Stomach (tissue), 8 donors: ENCODE measurements at regions not wholly inside any gene's neighbourhood (a gene's known extent, or its start where the extent isn't known, plus 50 kb on each side); places are given as distances from the start of the nearest gene placed in this dataset.

ENCODE experiments used
- DNase-seq, 2 donors: peaks; one replicate each; pipeline versions ENCODE4 v3.0.0 to v3.0.0-alpha.2; 2013 to 2019
- H3K27ac ChIP-seq, 5 donors: fragments of 200-600 bp in 4 of 5; sonication (generic) in 4 of 5; one replicate each; pipeline ENCODE4 v1.5.1; 2013 to 2019; ENCODE audit warnings: mild to moderate bottlenecking in 1 of 5, moderate library complexity in 1 of 5
- H3K27me3 ChIP-seq, 3 donors: fragments of 200-600 bp; sonication (generic); one replicate each; pipeline ENCODE4 v1.5.1; 2017 to 2019; ENCODE audit warnings: mixed run types in 1 of 3
- H3K36me3 ChIP-seq, 4 donors: fragments of 200-600 bp; sonication (generic); 1 replicate in 3 of 4; 2 replicates in 1 of 4; pipeline ENCODE4 v1.5.1; 2016 to 2019
- H3K4me1 ChIP-seq, 4 donors: fragments of 200-600 bp; sonication (generic); one replicate each; pipeline ENCODE4 v1.5.1; 2016 to 2019
- H3K4me3 ChIP-seq, 4 donors: fragments of 200-600 bp; sonication (generic) in 3 of 4; one replicate each; pipeline ENCODE4 v1.5.1; 2016 to 2019; ENCODE audit warnings: mild to moderate bottlenecking in 1 of 4
- H3K9me3 ChIP-seq, 4 donors: fragments of 200-600 bp; sonication (generic); one replicate each; pipeline ENCODE4 v1.5.1; 2016 to 2019
- CTCF ChIP-seq, 7 experiments: fragments of 450-650 bp in 4 of 7; fragments of 200-600 bp in 3 of 7; sonication (generic) in 3 of 7; IDR thresholded peaks; one replicate each; pipeline ENCODE4 v1.5.1; 2016 to 2019; ENCODE audit warnings: antibody characterized with exemption in 7 of 7, control low read depth in 2 of 7, mild to moderate bottlenecking in 1 of 7
- EP300 ChIP-seq: sonication (generic); formaldehyde crosslinking; IDR thresholded peaks from one replicate; pipeline ENCODE4 v1.6.1; 2017; ENCODE audit warnings: antibody characterized with exemption
- POLR2A ChIP-seq, 4 donors: fragments of 450-650 bp; IDR thresholded peaks; one replicate each; pipeline ENCODE4 v1.6.1; 2016; ENCODE audit warnings: antibody characterized with exemption in 4 of 4, control low read depth in 2 of 4, mild to moderate bottlenecking in 1 of 4, moderate library complexity in 1 of 4
- POLR2AphosphoS5 ChIP-seq, 3 donors: sonication (generic); formaldehyde crosslinking; IDR thresholded peaks; one replicate each; pipeline ENCODE4 v1.6.1; 2016; ENCODE audit warnings: antibody characterized with exemption in 3 of 3
- WGBS, 5 donors: extraction: QIAGEN DNeasy Blood & Tissue Kit in 3 of 5; methylation state at CpG; one replicate each; pipeline versions ENCODE4 v1.1.5 to v1.1.7; 2013 to 2018; 5-methylcytosine and 5-hydroxymethylcytosine counted together
- intact Hi-C: fragments of 100-400 bp; cut with DNase I; formaldehyde crosslinking; loops from one replicate; pipeline ENCODE4 v1.15.1; 2023; ENCODE audit warnings: low total_unique reads
- donor health status: healthy with polysubstance abuse.
- donor health status: Bipolar disorder and iron deficiency.
- donor health status: healthy.

DNA sequence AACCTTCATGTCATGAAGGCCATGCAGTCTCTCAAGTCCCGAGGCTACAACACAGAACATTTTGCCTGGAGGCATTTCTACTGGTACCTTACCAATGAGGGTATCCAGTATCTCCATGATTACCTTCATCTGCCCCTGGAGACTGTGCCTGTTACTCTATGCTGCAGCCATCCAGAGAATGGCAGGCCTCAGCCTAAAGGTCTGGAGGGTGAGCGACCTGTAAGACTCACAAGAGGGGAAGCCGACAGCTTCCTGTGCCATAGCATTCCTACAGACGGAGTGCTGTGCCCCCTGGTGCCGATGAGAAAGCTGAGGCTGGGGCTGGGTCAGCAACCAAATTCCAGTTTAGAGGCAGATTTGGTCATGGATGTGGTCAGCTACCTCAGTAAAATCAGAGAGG, 51.3 kb upstream of the CADPS start:
- WGBS, 5 donors: 37 to 58% (median 41%) methylated on average over 5 of the region's 5 CpGs
- DNase-seq: no peak
- Histone ChIP-seq H3K4me1 (no peaks in the 10 kb centered on the region), H3K9me3 (no peaks in the 10 kb centered on the region), H3K36me3 (no peaks in the 10 kb centered on the region), H3K27me3 (peaks cover 0 to 4% (median 0%) of the 10 kb centered on the region in 3 donors), H3K4me3 (no peak overlapping the region), H3K27ac (no peak overlapping the region)
- intact Hi-C loops: no loop called here
- no peak for TF ChIP-seq POLR2AphosphoS5 (IDR thresholded peaks at IDR 0.05)
- TF ChIP-seq CTCF (IDR thresholded peaks at IDR 0.05): no peak
- no peak for TF ChIP-seq EP300
- no peak for TF ChIP-seq POLR2A (IDR thresholded peaks at IDR 0.05)

DNA sequence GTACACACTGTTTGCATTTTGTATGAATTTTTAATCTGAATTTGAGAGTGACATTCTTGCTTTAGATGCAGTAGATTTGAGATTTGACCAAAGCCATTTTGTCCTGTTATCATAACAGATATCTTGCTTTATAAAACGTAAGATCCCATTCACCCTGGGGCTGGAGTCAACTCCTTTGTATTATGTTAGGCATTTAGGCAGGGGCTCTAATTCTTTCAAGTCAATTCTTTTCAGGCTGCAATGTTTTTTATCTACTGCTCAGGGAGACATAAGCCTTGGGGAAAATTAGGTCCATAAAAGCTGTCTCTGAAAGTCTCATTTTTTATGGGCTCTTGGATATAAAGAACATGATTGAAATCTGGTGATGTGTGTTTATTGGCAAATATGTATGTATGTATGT, 53.0 kb upstream of the CADPS start:
- Histone ChIP-seq H3K27ac (no peak overlapping the region), H3K27me3 (peaks cover 0 to 4% (median 0%) of the 10 kb centered on the region in 3 donors), H3K9me3 (no peaks in the 10 kb centered on the region), H3K36me3 (no peaks in the 10 kb centered on the region), H3K4me3 (no peak overlapping the region), H3K4me1 (no peaks in the 10 kb centered on the region)
- intact Hi-C loops: no loop called here
- 40 to 56% (median 43%) methylated on average over 1 of the region's 1 CpG for whole genome bisulfite sequencing, 5 donors
- TF ChIP-seq EP300 (no peak), CTCF (IDR thresholded peaks at IDR 0.05) (no peak), POLR2A (IDR thresholded peaks at IDR 0.05) (no peak), POLR2AphosphoS5 (IDR thresholded peaks at IDR 0.05) (no peak)
- DNase-seq: no peak

GRCh38 chr3:62929771-62930170, 54.6 kb upstream of the CADPS start:
- TF ChIP-seq POLR2AphosphoS5 (IDR thresholded peaks at IDR 0.05) (no peak), EP300 (no peak), POLR2A (IDR thresholded peaks at IDR 0.05) (no peak), CTCF (IDR thresholded peaks at IDR 0.05) (no peak)
- no peaks in the 10 kb centered on the region for H3K4me1 ChIP-seq
- DNase-seq: no peak
- H3K4me3 ChIP-seq: no peak overlapping the region
- no peaks in the 10 kb centered on the region for H3K9me3 ChIP-seq
- no peaks in the 10 kb centered on the region for H3K27me3 ChIP-seq
- intact Hi-C loops: no loop called here
- no peak overlapping the region for H3K27ac ChIP-seq
- H3K36me3 ChIP-seq: no peaks in the 10 kb centered on the region

GRCh38 chr3:62935793-62936192, 60.6 kb upstream of the CADPS start:
- intact Hi-C loops: no loop called here
- Histone ChIP-seq H3K4me3 (no peak overlapping the region), H3K36me3 (no peaks in the 10 kb centered on the region), H3K4me1 (no peaks in the 10 kb centered on the region), H3K27ac (no peak overlapping the region), H3K27me3 (no peaks in the 10 kb centered on the region), H3K9me3 (peaks cover 0 to 3% (median 0%) of the 10 kb centered on the region in 4 donors)
- no peak for TF ChIP-seq CTCF (IDR thresholded peaks at IDR 0.05)
- no peak for TF ChIP-seq POLR2A (IDR thresholded peaks at IDR 0.05)
- TF ChIP-seq EP300: no peak
- TF ChIP-seq POLR2AphosphoS5 (IDR thresholded peaks at IDR 0.05): no peak
- 42 to 56% (median 47%) methylated on average over 1 of the region's 1 CpG for WGBS, 5 donors
- DNase-seq: no peak
